A673 (cell line): ENCODE measurements at regions not wholly inside any gene's neighbourhood (a gene's known extent, or its start where the extent isn't known, plus 50 kb on each side); places are given as distances from the start of the nearest gene placed in this dataset.

ENCODE experiments used
- BruUV-seq: library from RNA; stranded (reverse); fragments of 400-500 nt; replicated peaks from 2 replicates; lab custom pipeline; 2021; lab: Mats Ljungman, UMichigan
- CTCF ChIA-PET: fragments of 300-600 bp; sonication (Branson Sonifier 250); formaldehyde crosslinking; loops from one replicate; lab custom pipeline; 2022; ENCODE audit warnings: antibody characterized with exemption; lab: Charles Lee
- POLR2A ChIA-PET: fragments of 300-600 bp; sonication (Branson Sonifier 250); formaldehyde crosslinking; loops from one replicate; lab custom pipeline; 2022; ENCODE audit warnings: antibody characterized with exemption; ENCODE audit not compliant: low non-redundant PET; lab: Charles Lee
- DNase-seq: peaks from one replicate; pipeline ENCODE4 v3.0.0-alpha.2; 2015; ENCODE audit warnings: low spot score
- H3K27ac ChIP-seq: fragments of 200-600 bp; sonication (generic); 2 replicates; pipeline ENCODE4 v1.5.1; 2016; ENCODE audit warnings: mixed run types, low read depth, mild to moderate bottlenecking, mixed read lengths, antibody characterized with exemption, low read length; ENCODE audit not compliant: poor library complexity, severe bottlenecking
- H3K27me3 ChIP-seq: fragments of 200-600 bp; sonication (generic); replicated peaks from 2 replicates; pipeline ENCODE4 v1.6.1; 2017; ENCODE audit warnings: mixed run types, low read depth, mild to moderate bottlenecking, mixed read lengths, antibody characterized with exemption, low read length; ENCODE audit not compliant: insufficient read depth, poor library complexity
- H3K36me3 ChIP-seq: fragments of 200-600 bp; sonication (generic); 2 replicates; pipeline ENCODE4 v1.6.1; 2016; ENCODE audit warnings: mixed run types, mild to moderate bottlenecking, mixed read lengths, antibody characterized with exemption, low read length; ENCODE audit not compliant: insufficient read depth, poor library complexity, severe bottlenecking
- H3K4me1 ChIP-seq: fragments of 200-600 bp; sonication (generic); 2 replicates; pipeline ENCODE4 v1.6.1; 2017; ENCODE audit warnings: mixed run types, mild to moderate bottlenecking, mixed read lengths, antibody characterized with exemption, low read length; ENCODE audit not compliant: insufficient read depth, poor library complexity, severe bottlenecking
- H3K4me3 ChIP-seq: fragments of 200-600 bp; sonication (generic); 2 replicates; pipeline ENCODE4 v1.5.1; 2016; ENCODE audit warnings: low read depth, mixed run types, mild to moderate bottlenecking, mixed read lengths, low read length; ENCODE audit not compliant: poor library complexity, severe bottlenecking
- H3K9me3 ChIP-seq: fragments of 200-600 bp; sonication (generic); 2 replicates; pipeline ENCODE4 v1.6.1; 2016; ENCODE audit warnings: mixed run types, low read depth, mild to moderate bottlenecking, mixed read lengths, antibody characterized with exemption, low read length; ENCODE audit not compliant: poor library complexity, severe bottlenecking
- CTCF ChIP-seq: fragments of 300-800, 200-600 bp; sonication (generic); conservative IDR thresholded peaks from 2 replicates; pipeline ENCODE4 v1.5.1; 2017; ENCODE audit warnings: low read depth, mild to moderate bottlenecking, antibody characterized with exemption, low read length, moderate library complexity, mixed read lengths
- EZH2 ChIP-seq: fragments of 200-600 bp; sonication (generic); IDR thresholded peaks from 2 replicates; pipeline ENCODE4 v1.6.1; 2017; ENCODE audit warnings: borderline replicate concordance, low read depth, mild to moderate bottlenecking, mixed read lengths, antibody characterized with exemption, low read length; ENCODE audit not compliant: poor library complexity, severe bottlenecking
- intact Hi-C: fragments of 100-400 bp; cut with micrococcal nuclease; formaldehyde crosslinking; loops from one replicate; pipeline ENCODE4 v1.10.0; 2022; ENCODE audit not compliant: unreplicated experiment

- ChIA-PET POLR2A (no interaction called here), CTCF (no interaction called here)
- H3K9me3 ChIP-seq = no peaks in the 10 kb centered on the region
These were observed 65.0 kb upstream of the TRPC4 start for GRCh38 chr13:37934339-37935191.

GRCh38 chr13:37929308-37929707, 59.7 kb upstream of the TRPC4 start:
- DNase-seq = no peak
- POLR2A ChIA-PET = no interaction called here
- Histone ChIP-seq H3K36me3 (no peaks in the 10 kb centered on the region), H3K4me3 (no peak overlapping the region), H3K27me3 (no peaks in the 10 kb centered on the region), H3K9me3 (no peaks in the 10 kb centered on the region), H3K27ac (no peak overlapping the region), H3K4me1 (no peaks in the 10 kb centered on the region)
- BruUV-seq = no TSS peak
- intact Hi-C loops = no loop called here
- no peak for TF ChIP-seq CTCF
- no peak for TF ChIP-seq EZH2
- CTCF ChIA-PET = interaction anchor here (0.6 kb wide), 1 partner anchor 12 kb away, joined by 13 read pairs; no protein-coding TSS in a partner anchor

More at GRCh38 chr13:37934339-37935191, 65.0 kb upstream of the TRPC4 start:
- Histone ChIP-seq H3K4me3 (no peak overlapping the region), H3K4me1 (no peaks in the 10 kb centered on the region), H3K36me3 (no peaks in the 10 kb centered on the region), H3K27ac (no peak overlapping the region), H3K27me3 (no peaks in the 10 kb centered on the region)
- intact Hi-C loops = no loop called here
- no peak for DNase-seq
- BruUV-seq = no TSS peak
- TF ChIP-seq CTCF (no peak), EZH2 (no peak)

- POLR2A ChIA-PET = no interaction called here
- CTCF ChIA-PET = no interaction called here
- intact Hi-C loops = no loop called here
- Histone ChIP-seq H3K9me3 (no peaks in the 10 kb centered on the region), H3K27ac (no peak overlapping the region), H3K27me3 (no peaks in the 10 kb centered on the region), H3K4me1 (no peaks in the 10 kb centered on the region), H3K4me3 (no peak overlapping the region), H3K36me3 (no peaks in the 10 kb centered on the region)
- no peak for DNase-seq
- no peak for TF ChIP-seq EZH2
- no TSS peak for BruUV-seq
These were observed 58.0 kb upstream of the TRPC4 start for GRCh38 chr13:37927561-37927960.
